ENCODE measurements at regions not wholly inside any gene's neighbourhood (a gene's known extent, or its start where the extent isn't known, plus 50 kb on each side); places are given as distances from the start of the nearest gene placed in this dataset.

GRCh38 chr16:18068477-18068876, 268.1 kb downstream of the NPIPA8 start:
- TF ChIP-seq CTCF (tag by site-specific recombination; IDR thresholded peaks at IDR 0.05) (no peak), ZBTB7A (tag by site-specific recombination; IDR thresholded peaks at IDR 0.05; ENCODE audit: low read depth) (no peak)
- TF ChIP-seq, protein P1, sequence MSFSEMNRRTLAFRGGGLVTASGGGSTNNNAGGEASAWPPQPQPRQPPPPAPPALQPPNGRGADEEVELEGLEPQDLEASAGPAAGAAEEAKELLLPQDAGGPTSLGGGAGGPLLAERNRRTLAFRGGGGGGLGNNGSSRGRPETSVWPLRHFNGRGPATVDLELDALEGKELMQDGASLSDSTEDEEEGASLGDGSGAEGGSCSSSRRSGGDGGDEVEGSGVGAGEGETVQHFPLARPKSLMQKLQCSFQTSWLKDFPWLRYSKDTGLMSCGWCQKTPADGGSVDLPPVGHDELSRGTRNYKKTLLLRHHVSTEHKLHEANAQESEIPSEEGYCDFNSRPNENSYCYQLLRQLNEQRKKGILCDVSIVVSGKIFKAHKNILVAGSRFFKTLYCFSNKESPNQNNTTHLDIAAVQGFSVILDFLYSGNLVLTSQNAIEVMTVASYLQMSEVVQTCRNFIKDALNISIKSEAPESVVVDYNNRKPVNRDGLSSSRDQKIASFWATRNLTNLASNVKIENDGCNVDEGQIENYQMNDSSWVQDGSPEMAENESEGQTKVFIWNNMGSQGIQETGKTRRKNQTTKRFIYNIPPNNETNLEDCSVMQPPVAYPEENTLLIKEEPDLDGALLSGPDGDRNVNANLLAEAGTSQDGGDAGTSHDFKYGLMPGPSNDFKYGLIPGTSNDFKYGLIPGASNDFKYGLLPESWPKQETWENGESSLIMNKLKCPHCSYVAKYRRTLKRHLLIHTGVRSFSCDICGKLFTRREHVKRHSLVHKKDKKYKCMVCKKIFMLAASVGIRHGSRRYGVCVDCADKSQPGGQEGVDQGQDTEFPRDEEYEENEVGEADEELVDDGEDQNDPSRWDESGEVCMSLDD (tag by site-specific recombination; IDR thresholded peaks at IDR 0.05) = no peak
